Posterior cingulate gyrus (tissue), 11 donors: ENCODE measurements at regions not wholly inside any gene's neighbourhood (a gene's known extent, or its start where the extent isn't known, plus 50 kb on each side); places are given as distances from the start of the nearest gene placed in this dataset.
"Not testable (repeated sequence)": the region's sequence is repeated elsewhere in the genome, so short reads cannot be mapped to it uniquely, and the experiment has no call there.

Source experiments
- DNase-seq, 10 donors: peaks; one replicate each; pipeline versions ENCODE4 v3.0.0 to v3.0.0-alpha.2; 2020 to 2021; ENCODE audit warnings: mixed read lengths in 3 of 10
- intact Hi-C: fragments of 100-400 bp; cut with DNase I; formaldehyde crosslinking; loops from one replicate; pipeline ENCODE4 v1.15.1; 2023

DNA sequence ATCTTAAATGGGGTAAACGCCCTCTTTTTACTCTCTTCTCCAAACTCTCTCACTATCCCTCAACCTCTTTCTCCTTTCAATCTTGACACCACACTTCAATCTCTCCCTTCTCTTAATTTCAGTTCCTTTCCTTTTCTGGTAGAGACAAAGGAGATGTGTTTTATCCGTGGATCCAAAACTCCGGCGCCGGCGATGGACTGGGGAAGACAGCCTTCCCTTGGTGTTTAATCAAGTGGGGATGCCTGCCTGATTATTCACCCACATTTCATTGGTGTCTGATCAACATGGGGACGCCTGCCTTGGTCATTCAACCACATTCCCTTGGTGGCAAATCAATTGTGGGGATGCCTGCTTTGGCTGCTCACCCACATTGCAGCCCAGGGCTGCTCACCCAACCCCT, 205.3 kb upstream of the FKBP1C start:
- intact Hi-C loops: not testable (repeated sequence)
- DNase-seq: peak in 2 of 10 donors; percentile 35 to 59

DNA sequence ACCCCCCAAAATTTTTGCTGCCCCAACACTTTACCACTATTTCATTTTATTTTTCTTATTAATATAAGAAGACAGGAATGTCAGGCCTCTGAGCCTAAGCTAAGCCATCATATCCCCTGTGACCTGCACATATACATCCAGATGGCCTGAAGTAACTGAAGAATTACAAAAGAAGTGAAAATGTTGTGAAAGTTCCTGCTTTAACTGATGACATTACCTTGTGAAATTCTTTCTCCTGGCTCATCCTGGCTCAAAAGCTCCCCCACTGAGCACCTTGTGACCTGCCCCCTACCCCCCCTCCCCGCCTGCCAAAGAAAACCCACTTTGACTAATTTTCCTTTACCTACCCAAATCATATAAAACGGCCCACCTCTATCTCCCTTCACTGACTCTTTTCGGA, 200.3 kb upstream of the FKBP1C start:
- intact Hi-C loops, DNase-seq: not testable (repeated sequence)

DNA sequence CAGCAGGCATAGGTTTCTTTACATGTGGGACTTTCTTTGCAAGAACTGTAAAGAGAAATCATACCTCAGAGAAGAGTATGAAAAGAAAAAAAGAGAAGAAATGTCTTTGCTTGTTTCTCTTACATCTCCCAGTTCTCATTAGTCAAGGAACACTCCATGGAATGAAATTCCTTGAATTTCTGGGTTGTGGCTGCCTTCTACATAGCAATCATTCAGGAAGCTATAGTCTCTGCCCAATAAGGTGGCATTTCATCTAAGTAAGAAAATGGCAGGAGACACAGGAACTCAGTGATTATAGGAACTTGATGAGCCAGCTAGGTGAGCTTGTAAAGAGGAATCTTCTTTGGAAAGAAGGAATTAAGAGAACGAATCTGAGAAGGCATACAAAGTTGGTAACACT, 197.0 kb upstream of the FKBP1C start:
- intact Hi-C loops: no loop called here
- DNase-seq: no peak

DNA sequence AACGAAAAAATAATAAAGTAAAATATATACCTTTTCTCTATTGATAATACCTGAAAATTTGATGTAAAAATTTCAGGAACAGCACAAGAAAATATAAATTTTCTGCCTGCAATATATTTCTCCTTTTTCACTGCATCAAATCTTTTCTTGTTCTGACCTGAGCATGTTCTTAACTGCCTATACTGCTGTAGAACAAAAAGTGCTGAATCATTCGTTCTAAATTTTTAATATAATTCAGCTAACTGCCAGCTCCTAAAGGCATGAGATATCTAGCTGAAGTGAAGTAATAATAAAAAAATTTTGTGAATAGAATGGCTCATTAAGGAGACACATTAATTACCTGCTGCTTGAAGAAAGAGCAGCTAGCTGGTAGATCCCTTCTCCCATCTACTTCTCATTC, 188.6 kb upstream of the FKBP1C start:
- DNase-seq: no peak
- intact Hi-C loops: no loop called here

DNA sequence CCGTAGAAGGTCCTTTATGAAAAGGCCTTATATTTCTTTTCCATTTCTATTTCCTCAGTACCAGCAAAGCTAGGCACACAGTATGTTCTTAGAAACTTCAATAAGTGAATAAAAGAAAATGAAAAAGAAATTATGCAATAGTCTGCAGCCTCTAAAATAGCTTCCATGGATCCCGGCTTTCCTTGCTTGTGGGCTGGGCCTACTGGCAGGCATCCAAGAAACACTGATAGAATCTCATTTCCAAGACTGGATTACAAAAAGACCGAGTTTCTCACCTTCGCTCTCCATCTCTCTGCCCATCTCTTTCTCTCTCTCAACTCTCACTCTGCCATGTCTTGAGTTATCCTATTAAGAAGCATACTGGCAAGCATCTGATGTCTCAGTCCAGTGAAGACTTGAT, 187.5 kb upstream of the FKBP1C start:
- intact Hi-C loops: no loop called here
- DNase-seq: no peak

DNA sequence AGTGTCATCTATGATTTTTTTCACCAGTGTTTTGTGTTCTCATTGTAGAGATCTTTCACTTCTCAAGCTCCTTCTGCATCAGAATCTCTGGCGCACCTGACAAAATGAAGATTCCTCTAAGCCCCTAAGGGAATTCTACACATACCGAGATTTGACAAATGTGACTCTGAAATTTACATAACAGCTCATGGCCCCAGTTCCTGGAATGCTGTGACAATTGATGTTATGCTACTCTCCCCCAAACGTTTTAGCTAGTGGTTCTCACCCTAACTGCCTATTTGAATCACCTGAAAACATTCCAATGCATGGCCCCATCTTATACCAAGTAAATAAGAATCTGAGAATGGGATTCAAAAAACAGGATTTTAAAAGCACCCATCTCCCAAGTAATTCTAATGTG, 162.1 kb upstream of the FKBP1C start:
- intact Hi-C loops: no loop called here
- no peak for DNase-seq

DNA sequence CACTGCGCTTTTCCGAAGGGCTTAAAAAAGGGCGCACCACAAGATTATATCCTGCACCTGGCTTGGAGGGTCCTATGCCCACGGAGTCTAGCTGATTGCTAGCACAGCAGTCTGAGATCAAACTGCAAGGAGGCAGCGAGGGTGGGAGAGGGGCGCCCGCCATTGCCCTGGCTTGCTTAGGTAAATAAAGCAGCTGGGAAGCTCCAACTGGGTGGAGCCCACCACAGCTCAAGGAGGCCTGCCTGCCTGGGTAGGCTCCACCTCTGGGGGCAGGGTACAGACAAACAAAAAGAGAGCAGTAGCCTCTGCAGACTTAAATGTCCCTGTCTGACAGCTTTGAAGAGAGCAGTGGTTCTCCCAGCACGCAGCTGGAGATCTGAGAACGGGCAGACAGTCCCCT, 158.1 kb upstream of the FKBP1C start:
- intact Hi-C loops: not testable (repeated sequence)
- peak in 1 of 10 donors; percentile 61 for DNase-seq

DNA sequence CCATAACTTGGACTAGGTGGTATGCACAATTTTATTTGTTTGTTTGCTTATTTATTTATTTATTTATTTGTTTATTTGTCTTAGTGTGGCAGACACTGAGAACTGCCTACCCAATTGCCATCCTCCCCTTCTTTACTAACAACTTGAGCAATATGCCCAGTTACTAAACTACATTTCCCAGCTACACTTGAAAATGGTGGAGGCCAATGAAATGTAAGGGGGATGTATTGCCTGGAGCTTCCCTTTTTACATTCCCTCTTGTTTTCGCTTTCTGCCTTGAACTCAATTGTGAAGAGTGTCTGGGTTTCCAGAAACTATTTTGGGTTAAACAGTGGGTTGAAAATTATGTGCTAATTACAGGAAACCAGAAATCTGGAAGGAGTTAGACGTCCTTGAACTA, 152.7 kb upstream of the FKBP1C start:
- intact Hi-C loops: no loop called here
- no peak for DNase-seq

DNA sequence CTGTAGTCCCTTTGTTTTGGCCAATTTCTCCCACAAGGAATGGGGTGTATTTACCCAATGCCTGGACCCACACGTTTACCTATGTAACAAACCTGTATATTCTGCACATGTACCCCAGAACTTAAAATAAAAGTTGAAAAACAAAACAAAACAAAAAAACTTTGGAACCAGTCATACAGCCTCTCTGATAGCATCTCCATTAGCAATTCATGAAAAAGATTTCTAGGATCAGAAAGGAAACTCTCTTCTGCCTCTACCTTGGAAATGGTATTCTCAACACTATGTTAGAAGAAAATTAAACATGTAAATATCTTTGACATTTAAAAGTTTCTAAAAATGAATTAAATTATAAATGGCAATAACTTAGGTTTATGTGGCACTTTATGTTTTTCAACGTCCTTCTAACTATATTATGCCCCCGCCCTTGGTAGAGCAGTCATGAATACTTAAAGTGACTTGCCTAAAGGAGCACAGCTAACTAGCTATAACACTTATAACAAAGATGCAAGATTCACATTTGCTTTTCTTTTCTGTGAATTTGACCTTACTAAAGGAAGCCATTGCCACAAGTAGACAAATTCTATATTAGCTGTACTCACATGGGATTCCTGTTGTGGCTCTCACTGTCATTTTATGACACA, 147.5 kb upstream of the FKBP1C start:
- intact Hi-C loops: no loop called here
- no peak for DNase-seq

DNA sequence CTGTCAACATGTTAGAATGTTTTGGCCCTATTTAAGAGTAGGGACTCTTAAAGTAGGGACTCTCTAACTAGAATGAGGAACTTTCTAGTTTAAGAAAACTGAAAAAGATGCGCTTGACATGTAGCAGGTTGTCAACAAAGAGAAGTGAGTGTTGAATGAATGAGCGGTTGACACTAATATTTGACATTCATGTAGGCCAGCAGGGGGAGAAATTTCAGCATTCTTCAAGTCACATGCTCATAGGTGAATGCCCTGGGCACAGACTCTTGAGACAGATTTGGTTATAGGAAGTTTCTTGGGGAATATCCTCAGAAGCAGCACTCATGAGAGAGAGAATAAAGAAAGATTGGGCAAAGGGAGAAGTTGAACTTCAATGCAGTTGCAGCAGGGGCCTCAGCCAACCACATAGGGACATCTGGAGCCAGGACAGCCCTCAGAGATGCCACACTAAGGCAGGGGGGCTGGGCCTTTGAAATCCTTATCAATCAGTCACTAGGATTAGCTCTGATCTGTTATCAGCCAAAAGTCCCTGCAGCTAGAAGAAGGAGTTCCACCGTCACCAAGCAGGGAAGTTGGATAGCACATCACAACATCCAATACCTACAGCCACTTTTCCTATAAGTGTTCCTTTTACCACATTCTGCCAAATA, 145.1 kb upstream of the FKBP1C start:
- no peak for DNase-seq
- intact Hi-C loops: no loop called here

DNA sequence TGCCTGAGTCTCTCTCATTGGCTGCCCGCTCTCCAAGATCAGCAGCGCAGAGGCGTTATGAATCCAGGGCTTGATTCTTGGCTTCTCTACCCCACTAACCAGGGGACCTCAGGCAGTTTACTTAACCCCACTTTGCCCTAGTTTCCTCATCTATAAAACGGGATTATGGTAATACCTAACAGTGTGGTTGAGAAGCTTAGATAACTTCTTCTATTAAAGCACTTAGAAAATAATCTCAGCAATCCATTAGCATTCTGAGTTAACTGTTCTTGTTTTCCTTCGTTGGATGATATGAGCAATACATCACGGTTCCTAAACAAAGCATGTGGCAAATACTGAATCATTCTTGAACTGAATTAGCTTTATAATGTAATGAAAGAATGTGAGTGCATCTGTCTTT, 116.3 kb upstream of the FKBP1C start:
- intact Hi-C loops: no loop called here
- no peak for DNase-seq

DNA sequence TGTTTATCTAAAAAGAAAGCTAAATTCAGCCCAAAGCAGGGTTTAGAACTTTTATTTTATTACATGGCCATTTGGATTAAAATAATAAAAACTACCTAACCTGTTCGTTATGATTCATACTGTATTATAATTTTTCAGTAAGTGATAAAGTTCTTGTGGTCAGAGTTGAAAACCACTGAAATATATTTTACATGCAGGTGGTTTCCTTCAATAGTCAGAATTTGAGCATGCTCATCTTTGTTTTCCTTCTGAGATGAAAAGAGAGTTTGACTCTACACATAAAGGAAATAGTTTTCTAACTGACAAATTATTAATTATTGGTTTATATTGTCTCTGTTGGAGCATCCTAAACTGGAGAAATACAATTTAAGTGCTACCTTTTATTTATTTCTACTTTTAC, 114.0 kb upstream of the FKBP1C start:
- intact Hi-C loops: no loop called here

DNA sequence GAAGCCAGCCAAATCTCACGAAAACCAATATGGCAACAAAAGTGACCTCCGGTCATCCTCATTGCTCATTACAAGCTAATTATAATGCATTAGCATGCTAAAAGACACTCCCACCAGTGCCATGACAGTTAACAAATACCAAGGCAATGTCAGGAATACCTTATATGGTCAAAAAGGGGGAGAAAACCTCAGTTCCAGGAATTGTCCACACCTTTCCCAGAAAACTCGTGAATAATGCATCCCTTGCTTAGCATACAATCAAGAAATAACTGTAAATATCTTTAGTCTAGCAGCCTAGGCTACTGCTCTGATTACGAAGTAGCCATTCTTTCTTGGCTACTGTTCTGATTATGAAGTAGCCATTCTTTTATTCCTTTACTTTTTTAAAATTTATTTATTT, 112.5 kb upstream of the FKBP1C start:
- no peak for DNase-seq
- intact Hi-C loops: no loop called here

More for the DNA sequence above, 114.0 kb upstream of the FKBP1C start:
- no peak for DNase-seq

DNA sequence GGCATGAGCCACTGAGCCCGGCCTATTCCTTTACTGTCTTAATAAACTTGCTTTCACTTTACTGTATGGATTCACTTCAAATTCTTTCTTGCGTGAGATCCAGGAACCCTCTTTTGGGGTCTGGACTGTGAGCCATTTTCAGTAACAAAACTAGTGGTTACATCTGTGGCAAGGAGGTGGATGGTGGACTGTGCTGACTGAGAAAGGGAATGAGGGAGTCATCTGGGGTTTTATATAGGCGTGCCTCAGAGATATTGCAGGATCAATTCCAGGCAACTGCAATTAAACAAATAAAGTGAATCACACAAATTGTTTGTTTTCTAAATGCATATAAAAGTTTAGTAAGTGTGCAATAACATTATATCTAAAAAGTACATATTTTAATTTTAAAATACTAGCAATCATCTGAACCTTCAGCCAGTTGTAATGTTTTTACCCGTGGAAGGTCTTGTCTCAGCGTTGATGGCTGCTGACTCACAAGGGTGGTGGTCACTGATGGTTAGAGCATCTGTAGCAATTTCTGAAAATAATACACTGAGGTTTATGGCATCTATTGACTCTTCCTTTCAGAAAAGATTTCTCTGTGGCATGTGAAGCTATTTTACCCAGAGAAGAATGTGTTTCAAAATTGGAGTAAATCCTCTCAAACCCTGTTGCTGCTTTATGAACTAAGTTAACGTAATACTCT, 111.4 kb upstream of the FKBP1C start:
- DNase-seq: no peak
- intact Hi-C loops: no loop called here

DNA sequence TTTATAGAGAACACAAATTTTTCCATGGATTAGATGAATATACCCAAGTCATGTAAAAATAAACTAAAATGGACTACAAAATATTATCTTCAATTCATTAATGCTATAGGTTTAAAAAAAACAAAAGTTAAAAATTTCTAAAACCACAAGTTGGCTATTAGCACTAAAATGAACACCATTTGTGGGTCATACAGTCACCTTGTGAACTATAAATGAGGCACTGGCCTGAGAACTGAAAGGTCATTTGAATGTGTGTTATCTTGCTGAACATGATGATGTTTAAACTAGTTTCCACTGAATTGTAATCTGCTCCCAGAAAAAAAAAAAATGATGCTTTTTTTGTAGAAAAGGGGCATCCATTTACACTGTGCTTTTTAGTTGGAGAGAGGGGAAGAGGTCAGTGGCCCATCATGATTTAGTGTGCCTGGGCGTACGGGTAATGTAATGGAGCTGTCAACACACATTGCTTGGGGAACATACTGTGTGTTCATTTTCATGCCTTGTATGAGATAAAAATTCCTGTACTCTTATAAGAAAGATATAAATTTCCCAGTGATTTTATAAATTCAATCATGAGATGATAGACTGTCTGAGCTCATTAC, 96.6 kb upstream of the FKBP1C start:
- no peak for DNase-seq
- intact Hi-C loops: no loop called here

DNA sequence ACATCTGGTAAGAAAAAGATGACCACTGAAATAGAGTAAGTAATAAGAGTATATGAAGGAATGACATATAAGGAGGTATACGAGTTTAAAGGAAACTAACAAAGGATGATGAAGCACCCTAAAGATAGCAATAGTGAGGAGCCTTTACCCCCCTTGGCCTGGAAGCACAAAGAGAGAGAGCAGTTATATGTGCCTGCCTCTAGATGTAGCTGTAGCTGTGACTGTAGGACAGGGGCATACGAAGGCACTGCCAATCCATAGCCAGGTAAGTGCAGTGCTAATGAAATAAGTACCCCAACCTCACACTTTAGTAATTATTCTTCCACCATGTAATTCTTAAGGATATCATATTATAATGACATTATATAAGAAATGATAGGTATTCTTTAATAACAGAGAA, 90.1 kb upstream of the FKBP1C start:
- DNase-seq: no peak
- intact Hi-C loops: no loop called here

DNA sequence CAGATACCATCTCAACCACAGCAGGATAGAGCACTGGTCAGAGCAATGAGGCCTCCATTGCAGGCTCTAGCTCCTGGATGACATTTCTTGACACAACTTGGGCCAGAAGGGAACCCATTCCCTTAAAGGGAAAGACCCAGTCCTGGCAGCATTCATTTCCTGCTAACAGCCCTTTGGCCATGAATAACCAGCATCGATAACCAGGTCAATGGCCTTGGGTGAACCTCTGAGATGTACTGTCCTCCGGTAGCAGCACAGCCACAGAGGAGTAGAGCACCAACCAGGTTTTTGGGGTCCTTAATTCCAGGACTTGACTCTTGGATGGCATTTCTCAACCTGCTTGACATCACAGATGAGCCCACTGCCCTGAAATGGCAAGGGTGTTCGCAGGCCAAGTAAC, 71.2 kb upstream of the FKBP1C start:
- intact Hi-C loops: no loop called here
- no peak for DNase-seq

DNA sequence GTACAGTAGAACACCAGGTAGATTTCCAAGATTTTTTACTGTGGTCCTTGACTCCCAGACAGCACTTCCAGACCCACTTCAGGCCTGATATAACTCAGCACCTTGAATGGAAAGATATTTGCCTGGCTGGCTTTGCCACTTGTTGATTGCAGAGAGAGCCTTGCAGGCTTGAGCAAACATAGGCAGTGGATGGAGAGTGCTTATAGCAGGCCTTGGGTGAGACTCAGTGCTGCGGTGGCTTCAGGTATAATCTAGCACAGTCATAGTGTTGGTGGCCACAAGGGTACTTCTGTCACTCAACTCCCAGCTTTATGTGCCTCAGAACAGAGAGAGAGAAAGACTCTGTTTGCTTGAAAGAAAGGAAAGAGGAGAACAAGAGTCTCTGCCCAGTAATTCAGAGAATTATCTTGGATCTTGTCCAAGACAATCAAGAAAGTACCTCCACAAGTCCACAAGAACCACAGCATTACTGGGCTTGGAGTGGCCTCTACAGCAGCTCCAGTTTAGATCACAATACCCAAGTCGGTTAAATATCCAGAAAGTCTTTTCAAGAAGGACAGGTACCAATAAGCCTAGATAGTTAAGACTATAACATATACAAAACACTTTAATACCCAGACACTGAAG, 70.5 kb upstream of the FKBP1C start:
- no peak for DNase-seq
- intact Hi-C loops: no loop called here

DNA sequence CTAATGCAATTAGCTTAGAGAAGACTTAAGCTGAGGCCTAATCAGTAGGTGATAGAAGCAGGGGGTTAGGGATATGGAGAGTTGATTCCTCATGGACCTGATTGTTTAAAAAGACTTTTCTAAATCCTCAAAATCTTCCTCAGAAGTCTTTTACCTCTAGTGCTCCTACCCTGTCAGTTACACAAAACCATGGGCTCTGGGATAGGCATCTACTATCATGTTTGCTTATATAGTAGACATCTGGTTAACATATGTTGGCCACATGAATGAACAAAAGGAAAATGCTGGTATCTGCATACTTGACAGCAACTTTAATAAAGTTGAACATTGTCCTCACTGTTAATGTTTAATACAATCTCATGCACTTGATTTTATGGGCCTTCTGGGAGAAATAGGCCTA, 61.5 kb upstream of the FKBP1C start:
- intact Hi-C loops: no loop called here
- DNase-seq: no peak

DNA sequence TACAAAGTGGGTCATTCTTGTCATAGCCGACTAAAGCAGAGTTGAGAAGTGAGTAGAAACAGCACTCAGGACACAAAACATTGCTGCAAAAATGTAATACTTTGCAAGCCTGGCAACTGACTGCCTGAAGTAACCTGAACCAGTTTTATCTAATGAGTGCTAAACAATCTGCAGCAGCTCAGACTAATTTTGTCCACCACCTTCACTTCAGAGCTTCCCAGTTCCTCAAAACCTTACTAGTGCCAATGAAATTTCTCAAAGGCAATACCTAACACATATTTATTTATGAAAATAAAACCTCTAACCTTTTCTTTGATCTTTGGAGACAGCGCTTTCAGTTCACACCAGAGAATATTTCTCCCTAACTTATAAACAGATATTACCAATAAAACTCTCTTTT, 56.7 kb upstream of the FKBP1C start:
- DNase-seq: no peak
- intact Hi-C loops: no loop called here
